Endothelial cell (in vitro differentiated cells): ENCODE measurements at regions not wholly inside any gene's neighbourhood (a gene's known extent, or its start where the extent isn't known, plus 50 kb on each side); places are given as distances from the start of the nearest gene placed in this dataset.

Experiments used
- DNase-seq: peaks from one replicate; pipeline ENCODE4 v3.0.0; 2021; ENCODE audit warnings: low spot score
- H3K27ac Mint-ChIP-seq: one replicate; pipeline ENCODE4 v1.8.0; 2021; ENCODE audit warnings: mixed read lengths, inconsistent platforms; ENCODE audit not compliant: unreplicated experiment
- H3K27me3 Mint-ChIP-seq: one replicate; pipeline ENCODE4 v1.8.0; 2021; ENCODE audit warnings: mild to moderate bottlenecking, moderate library complexity, mixed read lengths, inconsistent platforms; ENCODE audit not compliant: unreplicated experiment
- H3K36me3 Mint-ChIP-seq: one replicate; pipeline ENCODE4 v1.8.0; 2021; ENCODE audit warnings: mild to moderate bottlenecking, low read depth, mixed read lengths, inconsistent platforms; ENCODE audit not compliant: unreplicated experiment
- H3K4me1 Mint-ChIP-seq: one replicate; pipeline ENCODE4 v1.8.0; 2021; ENCODE audit warnings: mild to moderate bottlenecking, mixed read lengths, inconsistent platforms; ENCODE audit not compliant: unreplicated experiment
- H3K4me3 Mint-ChIP-seq: one replicate; pipeline ENCODE4 v1.8.0; 2021; ENCODE audit warnings: mild to moderate bottlenecking, mixed read lengths, inconsistent platforms; ENCODE audit not compliant: unreplicated experiment
- H3K9me3 Mint-ChIP-seq: one replicate; pipeline ENCODE4 v1.8.0; 2021; ENCODE audit warnings: mixed read lengths, inconsistent platforms; ENCODE audit not compliant: unreplicated experiment
- TF ChIP-seq, protein P1 (sequence below): fragments of 200-600 bp; sonication (generic); IDR thresholded peaks from one replicate; pipeline ENCODE4 v1.5.0; 2021; ENCODE audit warnings: antibody characterized with exemption; ENCODE audit not compliant: unreplicated experiment

DNA sequence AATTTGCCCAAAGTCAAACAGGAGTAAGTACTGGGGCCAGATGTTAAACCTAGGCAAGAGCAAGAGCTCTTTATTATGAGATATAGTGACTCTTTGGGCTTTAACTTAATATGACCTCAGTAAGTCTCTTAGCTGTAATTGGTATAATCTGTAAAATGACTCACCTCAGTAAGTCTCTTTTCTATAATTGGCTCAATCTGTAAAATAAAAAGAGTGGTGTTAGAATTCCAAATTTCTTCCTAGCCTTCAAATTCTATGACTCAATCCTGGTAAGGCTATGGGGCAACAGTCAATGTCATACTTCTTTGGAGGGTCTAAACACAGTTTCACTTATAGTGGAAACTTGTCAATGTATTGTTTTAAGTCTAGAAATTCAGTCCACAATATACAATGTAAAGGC lies 1608.9 kb upstream of the PIK3C3 start:
- Mint-ChIP-seq H3K4me1 (no peaks in the 10 kb centered on the region), H3K27me3 (no peaks in the 10 kb centered on the region), H3K9me3 (no peaks in the 10 kb centered on the region), H3K36me3 (no peaks in the 10 kb centered on the region), H3K27ac (no peak overlapping the region), H3K4me3 (no peak overlapping the region)
- TF ChIP-seq, protein P1, sequence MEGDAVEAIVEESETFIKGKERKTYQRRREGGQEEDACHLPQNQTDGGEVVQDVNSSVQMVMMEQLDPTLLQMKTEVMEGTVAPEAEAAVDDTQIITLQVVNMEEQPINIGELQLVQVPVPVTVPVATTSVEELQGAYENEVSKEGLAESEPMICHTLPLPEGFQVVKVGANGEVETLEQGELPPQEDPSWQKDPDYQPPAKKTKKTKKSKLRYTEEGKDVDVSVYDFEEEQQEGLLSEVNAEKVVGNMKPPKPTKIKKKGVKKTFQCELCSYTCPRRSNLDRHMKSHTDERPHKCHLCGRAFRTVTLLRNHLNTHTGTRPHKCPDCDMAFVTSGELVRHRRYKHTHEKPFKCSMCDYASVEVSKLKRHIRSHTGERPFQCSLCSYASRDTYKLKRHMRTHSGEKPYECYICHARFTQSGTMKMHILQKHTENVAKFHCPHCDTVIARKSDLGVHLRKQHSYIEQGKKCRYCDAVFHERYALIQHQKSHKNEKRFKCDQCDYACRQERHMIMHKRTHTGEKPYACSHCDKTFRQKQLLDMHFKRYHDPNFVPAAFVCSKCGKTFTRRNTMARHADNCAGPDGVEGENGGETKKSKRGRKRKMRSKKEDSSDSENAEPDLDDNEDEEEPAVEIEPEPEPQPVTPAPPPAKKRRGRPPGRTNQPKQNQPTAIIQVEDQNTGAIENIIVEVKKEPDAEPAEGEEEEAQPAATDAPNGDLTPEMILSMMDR = no peak
- no peak for DNase-seq

DNA sequence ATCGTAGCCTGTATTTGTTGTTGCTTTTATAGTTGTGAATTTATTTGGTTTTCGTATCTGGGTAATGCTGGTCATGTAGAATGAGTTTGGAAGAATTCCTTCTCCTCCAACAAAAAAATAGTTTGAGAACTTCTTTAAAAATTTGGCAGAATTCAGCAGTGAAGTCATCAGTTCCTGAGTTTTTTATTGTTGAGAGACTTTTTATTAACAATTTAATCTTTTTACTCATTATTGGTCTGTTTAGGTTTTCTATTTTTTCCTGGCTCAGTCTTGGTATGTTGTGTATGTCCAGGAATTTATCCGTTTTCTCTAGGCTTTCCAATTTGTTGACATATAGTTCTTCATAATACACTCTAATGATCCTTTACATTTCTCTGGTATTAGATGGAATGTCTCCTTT lies 1613.3 kb upstream of the PIK3C3 start:
- no peak for DNase-seq
- Mint-ChIP-seq H3K4me1 (no peaks in the 10 kb centered on the region), H3K27ac (no peak overlapping the region), H3K9me3 (no peaks in the 10 kb centered on the region), H3K4me3 (no peak overlapping the region), H3K36me3 (no peaks in the 10 kb centered on the region), H3K27me3 (no peaks in the 10 kb centered on the region)
- TF ChIP-seq, protein P1 = no peak

DNA sequence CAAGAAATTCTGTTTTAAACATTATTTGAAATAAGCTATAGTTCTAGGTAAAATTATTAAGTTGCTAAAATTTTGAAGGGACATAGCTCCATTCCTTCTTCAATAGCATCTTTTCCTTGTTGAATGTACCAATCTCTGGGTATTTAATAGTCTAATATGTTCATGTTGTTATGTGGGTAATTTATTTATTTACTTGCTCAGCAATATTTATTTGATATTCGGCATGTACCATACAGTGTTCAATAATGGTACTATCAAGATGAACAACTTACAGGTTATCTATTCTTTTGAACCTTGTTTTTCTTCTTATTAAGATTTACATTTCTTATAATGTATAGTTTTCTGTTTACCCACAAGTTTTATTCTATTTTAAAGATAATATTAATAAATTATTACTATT lies 1616.8 kb upstream of the PIK3C3 start:
- DNase-seq = no peak
- Mint-ChIP-seq H3K4me1 (no peaks in the 10 kb centered on the region), H3K27ac (no peak overlapping the region), H3K9me3 (no peaks in the 10 kb centered on the region), H3K27me3 (no peaks in the 10 kb centered on the region), H3K36me3 (no peaks in the 10 kb centered on the region), H3K4me3 (no peak overlapping the region)
- TF ChIP-seq, protein P1 = no peak

DNA sequence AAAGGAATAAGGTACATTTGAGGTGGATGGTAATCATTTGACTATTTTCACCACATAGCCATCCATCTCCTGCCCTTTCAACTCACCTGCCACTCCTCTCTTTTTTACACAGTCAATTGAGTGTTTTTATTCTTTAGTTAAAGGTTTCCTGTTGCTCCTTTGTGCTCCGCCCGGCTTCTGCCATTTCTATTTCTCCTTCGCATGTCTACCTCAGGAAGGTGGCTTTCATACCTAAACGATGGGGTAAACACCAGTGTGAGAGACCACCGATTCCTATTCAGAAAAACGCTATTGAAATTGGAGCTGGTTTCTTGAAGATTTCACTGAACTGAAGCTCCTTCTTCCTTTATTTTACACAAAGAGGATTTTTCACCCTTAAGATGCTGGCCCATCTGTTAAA lies 1628.0 kb upstream of the PIK3C3 start:
- H3K4me3 Mint-ChIP-seq = no peak overlapping the region
- H3K27ac Mint-ChIP-seq = no peak overlapping the region
- no peaks in the 10 kb centered on the region for H3K9me3 Mint-ChIP-seq
- H3K27me3 Mint-ChIP-seq = peaks cover 1% of the 10 kb centered on the region
- H3K4me1 Mint-ChIP-seq = peaks cover 1% of the 10 kb centered on the region
- no peak for DNase-seq
- no peaks in the 10 kb centered on the region for H3K36me3 Mint-ChIP-seq
- TF ChIP-seq, protein P1 = no peak

DNA sequence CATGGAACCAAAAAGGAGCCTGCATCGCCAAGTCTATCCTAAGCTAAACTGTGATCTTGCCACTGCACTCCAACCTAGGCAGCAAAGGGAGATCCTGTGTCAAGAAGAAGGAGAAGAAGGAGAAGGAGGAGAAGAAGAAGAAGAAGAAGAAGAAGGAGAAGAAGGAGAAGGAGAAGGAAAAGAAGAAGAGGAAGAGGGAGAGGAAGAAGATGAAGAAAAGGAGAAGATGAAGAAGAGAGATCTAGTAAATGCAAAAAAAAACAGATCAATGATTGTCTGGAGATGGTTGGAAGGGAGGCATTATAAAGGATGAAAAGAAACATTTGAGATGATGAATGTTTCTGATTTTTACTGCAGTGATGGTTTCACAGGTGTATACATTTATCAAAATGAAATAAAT lies 1629.0 kb upstream of the PIK3C3 start:
- no peak overlapping the region for H3K27ac Mint-ChIP-seq
- H3K27me3 Mint-ChIP-seq = peaks cover 1% of the 10 kb centered on the region
- no peaks in the 10 kb centered on the region for H3K9me3 Mint-ChIP-seq
- H3K36me3 Mint-ChIP-seq = no peaks in the 10 kb centered on the region
- DNase-seq = no peak
- H3K4me3 Mint-ChIP-seq = no peak overlapping the region
- H3K4me1 Mint-ChIP-seq = peaks cover 3% of the 10 kb centered on the region
- TF ChIP-seq, protein P1 = no peak
